Neural cell (in vitro differentiated cells): ENCODE measurements at regions not wholly inside any gene's neighbourhood (a gene's known extent, or its start where the extent isn't known, plus 50 kb on each side); places are given as distances from the start of the nearest gene placed in this dataset.

Experiments
- TF ChIP-seq, protein P1 (sequence below): fragments of 450-650 bp; IDR thresholded peaks from 2 replicates; pipeline ENCODE4 v1.5.1; 2014; ENCODE audit warnings: antibody characterized with exemption, mild to moderate bottlenecking, moderate library complexity; ENCODE audit not compliant: poor library complexity, severe bottlenecking
- TF ChIP-seq, protein P2 (sequence below): IDR thresholded peaks from 2 replicates; pipeline ENCODE4 v1.6.1; 2012; ENCODE audit warnings: borderline replicate concordance

DNA sequence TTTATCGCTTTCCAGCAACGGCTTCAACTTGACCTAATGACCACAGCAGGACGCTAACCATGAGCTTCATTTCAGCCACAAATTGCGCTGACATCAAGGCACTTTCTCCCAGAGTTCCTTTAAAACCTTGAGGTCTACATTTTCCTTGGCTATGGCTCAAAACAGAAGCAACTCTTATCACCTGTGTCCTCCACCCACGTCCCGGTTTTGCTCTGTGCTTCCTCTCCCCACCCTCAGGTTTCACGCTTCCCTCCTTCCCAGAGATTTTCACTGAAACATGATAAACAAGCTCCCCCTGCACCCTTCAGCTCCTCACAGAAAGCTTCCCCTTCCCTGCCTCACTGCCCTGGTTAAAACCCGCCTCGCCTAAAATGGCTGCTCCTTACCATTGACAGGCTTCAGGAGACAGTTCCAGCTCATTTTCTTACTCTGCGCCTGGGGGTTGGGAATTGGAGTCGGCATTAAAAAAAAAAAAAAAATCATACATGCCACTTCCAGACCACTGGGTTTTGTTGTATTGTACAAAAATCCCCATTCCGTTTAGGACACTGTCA is 229.5 kb downstream of the UBE3D start:
- TF ChIP-seq, protein P1, sequence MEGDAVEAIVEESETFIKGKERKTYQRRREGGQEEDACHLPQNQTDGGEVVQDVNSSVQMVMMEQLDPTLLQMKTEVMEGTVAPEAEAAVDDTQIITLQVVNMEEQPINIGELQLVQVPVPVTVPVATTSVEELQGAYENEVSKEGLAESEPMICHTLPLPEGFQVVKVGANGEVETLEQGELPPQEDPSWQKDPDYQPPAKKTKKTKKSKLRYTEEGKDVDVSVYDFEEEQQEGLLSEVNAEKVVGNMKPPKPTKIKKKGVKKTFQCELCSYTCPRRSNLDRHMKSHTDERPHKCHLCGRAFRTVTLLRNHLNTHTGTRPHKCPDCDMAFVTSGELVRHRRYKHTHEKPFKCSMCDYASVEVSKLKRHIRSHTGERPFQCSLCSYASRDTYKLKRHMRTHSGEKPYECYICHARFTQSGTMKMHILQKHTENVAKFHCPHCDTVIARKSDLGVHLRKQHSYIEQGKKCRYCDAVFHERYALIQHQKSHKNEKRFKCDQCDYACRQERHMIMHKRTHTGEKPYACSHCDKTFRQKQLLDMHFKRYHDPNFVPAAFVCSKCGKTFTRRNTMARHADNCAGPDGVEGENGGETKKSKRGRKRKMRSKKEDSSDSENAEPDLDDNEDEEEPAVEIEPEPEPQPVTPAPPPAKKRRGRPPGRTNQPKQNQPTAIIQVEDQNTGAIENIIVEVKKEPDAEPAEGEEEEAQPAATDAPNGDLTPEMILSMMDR: no peak
- TF ChIP-seq, protein P2, sequence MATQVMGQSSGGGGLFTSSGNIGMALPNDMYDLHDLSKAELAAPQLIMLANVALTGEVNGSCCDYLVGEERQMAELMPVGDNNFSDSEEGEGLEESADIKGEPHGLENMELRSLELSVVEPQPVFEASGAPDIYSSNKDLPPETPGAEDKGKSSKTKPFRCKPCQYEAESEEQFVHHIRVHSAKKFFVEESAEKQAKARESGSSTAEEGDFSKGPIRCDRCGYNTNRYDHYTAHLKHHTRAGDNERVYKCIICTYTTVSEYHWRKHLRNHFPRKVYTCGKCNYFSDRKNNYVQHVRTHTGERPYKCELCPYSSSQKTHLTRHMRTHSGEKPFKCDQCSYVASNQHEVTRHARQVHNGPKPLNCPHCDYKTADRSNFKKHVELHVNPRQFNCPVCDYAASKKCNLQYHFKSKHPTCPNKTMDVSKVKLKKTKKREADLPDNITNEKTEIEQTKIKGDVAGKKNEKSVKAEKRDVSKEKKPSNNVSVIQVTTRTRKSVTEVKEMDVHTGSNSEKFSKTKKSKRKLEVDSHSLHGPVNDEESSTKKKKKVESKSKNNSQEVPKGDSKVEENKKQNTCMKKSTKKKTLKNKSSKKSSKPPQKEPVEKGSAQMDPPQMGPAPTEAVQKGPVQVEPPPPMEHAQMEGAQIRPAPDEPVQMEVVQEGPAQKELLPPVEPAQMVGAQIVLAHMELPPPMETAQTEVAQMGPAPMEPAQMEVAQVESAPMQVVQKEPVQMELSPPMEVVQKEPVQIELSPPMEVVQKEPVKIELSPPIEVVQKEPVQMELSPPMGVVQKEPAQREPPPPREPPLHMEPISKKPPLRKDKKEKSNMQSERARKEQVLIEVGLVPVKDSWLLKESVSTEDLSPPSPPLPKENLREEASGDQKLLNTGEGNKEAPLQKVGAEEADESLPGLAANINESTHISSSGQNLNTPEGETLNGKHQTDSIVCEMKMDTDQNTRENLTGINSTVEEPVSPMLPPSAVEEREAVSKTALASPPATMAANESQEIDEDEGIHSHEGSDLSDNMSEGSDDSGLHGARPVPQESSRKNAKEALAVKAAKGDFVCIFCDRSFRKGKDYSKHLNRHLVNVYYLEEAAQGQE: no peak
